ENCODE measurements at regions not wholly inside any gene's neighbourhood (a gene's known extent, or its start where the extent isn't known, plus 50 kb on each side); places are given as distances from the start of the nearest gene placed in this dataset.

DNA sequence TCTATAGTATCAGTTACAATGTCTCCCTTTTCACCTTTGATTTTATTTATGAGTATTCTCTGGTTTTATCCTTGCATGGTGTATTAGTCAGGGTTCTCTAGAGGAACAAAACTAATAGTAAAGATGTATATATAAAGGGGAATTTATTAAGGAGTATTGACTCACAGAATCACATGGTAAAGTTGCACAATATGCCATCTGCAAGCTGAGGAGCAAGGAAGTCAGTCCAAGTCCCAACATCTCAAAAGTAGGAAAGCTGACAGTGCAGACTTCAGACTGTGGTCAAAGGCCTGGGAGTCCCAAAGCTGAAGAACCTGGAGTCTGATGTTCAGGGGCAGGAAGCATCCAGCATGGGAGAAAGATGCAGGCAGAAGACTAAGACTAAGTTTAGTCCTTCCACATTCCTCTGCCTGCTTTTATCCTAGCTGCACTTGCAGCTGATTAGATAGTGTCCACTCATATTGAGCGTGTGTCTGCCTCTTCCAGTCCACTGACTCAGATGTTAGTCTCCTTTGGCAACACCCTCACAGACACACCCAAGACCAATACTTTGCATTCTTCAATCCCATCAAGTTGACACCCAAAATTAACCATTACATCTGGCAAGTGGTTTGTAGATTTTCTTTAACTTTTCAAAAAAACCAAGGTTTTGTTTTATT lies 308.0 kb upstream of the LMO3 start:
- no peaks in the 10 kb centered on the region for H3K36me3 Mint-ChIP-seq
- POLR2A ChIA-PET = no interaction called here

DNA sequence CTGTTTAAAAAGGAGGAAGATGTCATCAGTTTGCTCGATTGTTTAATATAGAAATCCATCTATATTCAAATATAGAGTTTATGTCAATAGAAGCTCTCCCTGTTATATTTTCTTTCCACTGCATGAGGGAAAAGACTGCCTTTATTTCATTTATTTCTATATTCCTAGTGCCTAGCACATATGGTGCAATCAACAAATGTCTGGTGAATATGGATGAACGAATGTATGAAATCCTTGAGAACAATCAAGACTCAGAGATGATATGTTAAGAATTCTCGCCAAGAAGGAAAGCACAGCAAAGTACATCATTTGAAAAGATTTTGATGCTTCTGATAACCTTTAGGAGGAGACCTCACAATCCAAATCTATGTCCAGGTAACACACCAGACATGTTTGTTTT lies 296.0 kb upstream of the LMO3 start:
- DNase-seq = no peak
- H3K4me1 Mint-ChIP-seq = no peaks in the 10 kb centered on the region
- ATAC-seq (ENCODE audit: low read depth) = no peak
- POLR2A ChIA-PET = no interaction called here
- H3K27me3 Mint-ChIP-seq = no peaks in the 10 kb centered on the region
- H3K4me3 Mint-ChIP-seq = no peak overlapping the region
- H3K9me3 Mint-ChIP-seq = peaks cover 12% of the 10 kb centered on the region
- H3K36me3 Mint-ChIP-seq = no peaks in the 10 kb centered on the region
- no peak overlapping the region for H3K27ac Mint-ChIP-seq

More for the DNA sequence above, 308.0 kb upstream of the LMO3 start:
- peaks cover 9% of the 10 kb centered on the region for H3K9me3 Mint-ChIP-seq
- H3K4me1 Mint-ChIP-seq = no peaks in the 10 kb centered on the region
- ATAC-seq (ENCODE audit: low read depth) (no peak), DNase-seq (no peak)
- no peaks in the 10 kb centered on the region for H3K27me3 Mint-ChIP-seq
- H3K4me3 Mint-ChIP-seq = no peak overlapping the region
- H3K27ac Mint-ChIP-seq = no peak overlapping the region

DNA sequence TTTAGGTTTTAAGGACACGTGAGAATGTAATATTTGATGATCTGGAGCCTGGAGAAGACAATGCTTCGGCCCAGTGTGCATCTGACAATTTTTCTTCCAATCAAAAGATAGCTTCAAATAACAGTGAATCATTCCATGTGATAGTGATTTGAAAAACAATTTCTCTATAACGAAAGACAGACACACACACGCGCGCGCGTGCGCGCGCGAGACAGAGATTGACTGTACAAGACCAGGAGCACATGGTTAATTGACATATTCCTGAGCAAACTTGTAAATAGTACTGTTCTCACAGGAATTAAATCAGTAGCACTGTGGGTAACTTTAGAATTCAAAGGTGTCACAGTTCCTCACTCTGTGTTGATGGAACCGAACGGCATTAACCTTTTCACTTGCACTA lies 287.5 kb upstream of the LMO3 start:
- no peak overlapping the region for H3K27ac Mint-ChIP-seq
- H3K36me3 Mint-ChIP-seq = no peaks in the 10 kb centered on the region
- H3K4me3 Mint-ChIP-seq = no peak overlapping the region

DNA sequence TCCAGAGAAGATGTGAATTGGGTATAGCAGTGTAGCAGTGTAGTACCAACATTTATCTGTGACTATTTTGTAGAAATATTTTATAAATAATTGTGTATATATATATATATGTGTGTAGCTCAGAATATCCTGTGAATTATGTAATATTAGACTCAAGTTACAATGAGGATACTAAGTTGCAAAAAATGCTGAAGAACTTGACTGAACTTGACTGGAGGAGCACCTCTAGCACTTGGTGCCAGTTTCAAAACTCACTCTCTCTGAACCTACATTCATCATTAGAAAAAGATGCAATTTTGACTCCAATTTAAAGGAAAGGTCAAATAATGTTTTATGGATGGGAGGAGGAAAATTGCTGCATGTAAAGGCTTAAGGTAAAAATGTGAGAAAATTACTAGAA lies 285.7 kb upstream of the LMO3 start:
- Mint-ChIP-seq H3K27ac (no peak overlapping the region), H3K27me3 (no peaks in the 10 kb centered on the region), H3K9me3 (peaks cover 4% of the 10 kb centered on the region), H3K4me1 (no peaks in the 10 kb centered on the region), H3K4me3 (no peak overlapping the region), H3K36me3 (no peaks in the 10 kb centered on the region)
- ATAC-seq (ENCODE audit: low read depth) = no peak
- POLR2A ChIA-PET = no interaction called here
- DNase-seq = no peak

More for the DNA sequence above, 287.5 kb upstream of the LMO3 start:
- DNase-seq = no peak
- peaks cover 4% of the 10 kb centered on the region for H3K9me3 Mint-ChIP-seq
- no peak for ATAC-seq (ENCODE audit: low read depth)
- no peaks in the 10 kb centered on the region for H3K27me3 Mint-ChIP-seq
- POLR2A ChIA-PET = no interaction called here
- H3K4me1 Mint-ChIP-seq = no peaks in the 10 kb centered on the region

DNA sequence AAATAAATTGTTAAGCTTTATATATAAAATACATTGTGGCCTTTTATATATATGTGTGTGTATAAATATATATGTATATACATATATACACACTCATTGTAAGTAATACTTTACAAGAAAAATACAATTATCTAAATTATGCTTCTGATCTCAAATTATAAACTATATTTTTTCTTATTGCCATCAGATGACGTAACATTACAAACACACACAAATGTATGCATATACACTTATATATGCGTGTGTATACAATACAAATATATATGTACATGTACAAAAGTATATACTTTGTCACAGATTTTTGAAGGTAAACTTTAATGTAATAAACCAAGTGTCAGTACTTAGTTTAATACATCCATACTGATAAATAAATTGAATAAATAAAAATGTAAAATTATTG lies 278.9 kb upstream of the LMO3 start:
- Mint-ChIP-seq H3K36me3 (no peaks in the 10 kb centered on the region), H3K4me3 (no peak overlapping the region), H3K4me1 (no peaks in the 10 kb centered on the region), H3K27ac (no peak overlapping the region), H3K9me3 (peaks cover 6% of the 10 kb centered on the region), H3K27me3 (no peaks in the 10 kb centered on the region)
- POLR2A ChIA-PET = no interaction called here
- DNase-seq (no peak), ATAC-seq (ENCODE audit: low read depth) (no peak)

DNA sequence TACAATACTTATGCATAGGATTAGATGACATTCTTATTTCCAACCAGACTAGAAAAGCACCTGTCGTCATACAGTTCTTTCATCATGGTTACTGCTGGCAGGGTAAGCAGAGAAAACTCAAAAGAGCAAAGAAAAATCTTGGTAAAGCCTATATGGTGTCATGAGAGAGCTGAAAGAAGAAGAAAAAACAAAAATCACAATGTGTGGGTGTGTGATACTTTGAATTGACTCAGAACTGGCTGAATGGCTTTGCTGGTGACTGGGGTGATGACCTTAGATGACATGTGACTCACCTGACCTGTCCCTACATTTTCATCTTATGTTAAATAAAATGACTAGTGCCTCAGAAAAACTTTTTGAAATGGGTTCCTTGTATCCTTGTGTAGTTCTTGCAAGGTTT lies 278.1 kb upstream of the LMO3 start:
- Mint-ChIP-seq H3K36me3 (no peaks in the 10 kb centered on the region), H3K27ac (no peak overlapping the region)
- no peak for ATAC-seq (ENCODE audit: low read depth)

DNA sequence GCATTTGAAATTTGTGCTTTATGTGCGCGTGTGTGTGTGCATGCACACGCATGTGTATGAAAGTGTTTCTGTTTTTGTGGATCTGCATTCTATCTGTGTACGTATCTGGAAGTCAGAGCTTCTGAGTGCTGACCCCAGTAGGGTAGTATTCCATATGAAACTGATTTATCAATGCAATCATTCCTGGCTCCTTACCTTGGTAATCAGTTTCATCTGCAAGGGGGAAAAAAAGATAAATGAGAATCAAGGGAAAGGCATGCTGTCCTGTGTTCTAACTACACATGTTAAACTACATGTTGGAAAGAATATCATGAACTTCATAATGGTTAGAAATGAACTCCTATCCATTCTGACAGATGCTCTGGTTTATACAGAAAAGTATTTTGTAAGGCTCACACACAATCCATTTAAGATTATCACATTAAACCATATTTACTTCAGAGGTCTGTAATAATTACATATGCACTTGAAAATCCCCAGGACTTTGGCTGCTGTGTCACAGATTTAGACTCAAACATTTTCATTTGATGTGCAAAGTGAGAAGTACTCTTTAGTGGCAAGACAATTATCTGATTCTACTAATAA lies 276.1 kb upstream of the LMO3 start:
- POLR2A ChIA-PET = no interaction called here
- Mint-ChIP-seq H3K4me3 (no peak overlapping the region), H3K27me3 (no peaks in the 10 kb centered on the region), H3K4me1 (no peaks in the 10 kb centered on the region), H3K36me3 (no peaks in the 10 kb centered on the region), H3K27ac (no peak overlapping the region), H3K9me3 (peaks cover 2% of the 10 kb centered on the region)
- DNase-seq = no peak
- no peak for ATAC-seq (ENCODE audit: low read depth)

More for the DNA sequence above, 278.1 kb upstream of the LMO3 start:
- POLR2A ChIA-PET = no interaction called here
- Mint-ChIP-seq H3K9me3 (peaks cover 6% of the 10 kb centered on the region), H3K27me3 (no peaks in the 10 kb centered on the region), H3K4me1 (no peaks in the 10 kb centered on the region), H3K4me3 (no peak overlapping the region)
- no peak for DNase-seq

DNA sequence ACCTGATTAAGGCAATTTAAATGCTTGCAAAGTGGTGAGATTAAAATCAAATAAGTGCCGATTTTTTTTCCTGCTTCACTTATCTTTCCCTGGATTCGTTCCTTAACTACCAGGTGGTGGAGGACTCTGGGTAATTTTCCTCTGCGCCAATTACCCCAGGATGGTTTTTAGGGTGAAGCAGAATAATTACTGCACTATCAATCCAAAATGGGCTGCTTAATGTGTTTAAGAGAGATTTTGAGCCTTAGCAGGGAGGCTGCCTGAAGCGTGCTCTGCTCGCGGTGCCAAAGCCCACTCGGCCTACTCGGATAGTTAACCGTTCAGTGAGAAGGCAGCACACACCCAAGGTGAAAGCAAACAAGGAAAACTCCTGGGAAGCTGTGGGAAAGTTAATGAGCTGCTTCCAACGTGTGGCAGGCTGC lies 274.9 kb upstream of the LMO3 start:
- DNase-seq = no peak
- POLR2A ChIA-PET = no interaction called here
- ATAC-seq (ENCODE audit: low read depth) = no peak
- H3K27me3 Mint-ChIP-seq = no peaks in the 10 kb centered on the region
- H3K27ac Mint-ChIP-seq = no peak overlapping the region
- H3K4me1 Mint-ChIP-seq = no peaks in the 10 kb centered on the region
- no peak overlapping the region for H3K4me3 Mint-ChIP-seq
- H3K36me3 Mint-ChIP-seq = no peaks in the 10 kb centered on the region
- H3K9me3 Mint-ChIP-seq = peaks cover 3% of the 10 kb centered on the region

DNA sequence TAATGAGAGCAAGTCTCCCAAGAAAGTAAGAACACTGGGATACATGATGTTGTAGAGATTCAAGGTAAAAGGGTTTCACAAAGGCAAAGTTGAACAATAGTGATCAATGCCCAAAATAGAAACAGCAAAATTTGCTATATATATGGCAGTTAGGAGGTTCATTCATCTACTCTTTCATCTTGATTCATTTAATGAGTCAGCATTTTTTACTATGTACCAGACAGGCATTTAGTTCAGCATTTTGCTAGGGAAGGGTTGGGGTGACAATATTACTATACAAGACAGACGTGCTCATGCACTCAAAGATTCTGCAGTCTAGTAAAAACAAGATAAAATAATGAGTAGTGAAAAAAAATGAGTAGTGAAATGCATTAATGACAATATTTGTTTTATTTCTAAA lies 264.9 kb upstream of the LMO3 start:
- H3K36me3 Mint-ChIP-seq = no peaks in the 10 kb centered on the region
- H3K4me1 Mint-ChIP-seq = no peaks in the 10 kb centered on the region
- DNase-seq (no peak), ATAC-seq (ENCODE audit: low read depth) (no peak)
- no peak overlapping the region for H3K27ac Mint-ChIP-seq
- no peaks in the 10 kb centered on the region for H3K27me3 Mint-ChIP-seq
- peaks cover 6% of the 10 kb centered on the region for H3K9me3 Mint-ChIP-seq
- POLR2A ChIA-PET = no interaction called here
- H3K4me3 Mint-ChIP-seq = no peak overlapping the region

DNA sequence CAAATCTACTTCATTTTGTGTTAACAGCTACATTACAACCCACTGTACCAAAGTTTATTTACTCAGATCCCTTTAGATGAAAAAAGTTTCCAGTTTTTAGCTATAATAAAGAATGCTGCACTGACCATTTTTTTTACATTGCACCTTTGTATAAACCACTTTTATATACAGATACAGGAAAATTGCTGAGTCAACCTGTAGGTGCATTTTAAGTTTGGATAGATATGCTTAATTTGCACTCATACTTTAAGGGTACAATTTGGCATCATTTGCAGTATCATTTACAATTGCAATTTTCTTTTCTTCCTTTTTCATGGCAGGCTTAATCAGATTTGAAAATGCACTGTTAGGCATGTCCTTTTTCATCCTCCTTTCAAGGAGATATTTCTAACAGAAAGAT lies 257.8 kb upstream of the LMO3 start:
- Mint-ChIP-seq H3K4me3 (no peak overlapping the region), H3K27me3 (no peaks in the 10 kb centered on the region), H3K9me3 (peaks cover 4% of the 10 kb centered on the region), H3K36me3 (no peaks in the 10 kb centered on the region), H3K4me1 (no peaks in the 10 kb centered on the region), H3K27ac (no peak overlapping the region)
- DNase-seq = no peak
- no peak for ATAC-seq (ENCODE audit: low read depth)
- POLR2A ChIA-PET = no interaction called here

DNA sequence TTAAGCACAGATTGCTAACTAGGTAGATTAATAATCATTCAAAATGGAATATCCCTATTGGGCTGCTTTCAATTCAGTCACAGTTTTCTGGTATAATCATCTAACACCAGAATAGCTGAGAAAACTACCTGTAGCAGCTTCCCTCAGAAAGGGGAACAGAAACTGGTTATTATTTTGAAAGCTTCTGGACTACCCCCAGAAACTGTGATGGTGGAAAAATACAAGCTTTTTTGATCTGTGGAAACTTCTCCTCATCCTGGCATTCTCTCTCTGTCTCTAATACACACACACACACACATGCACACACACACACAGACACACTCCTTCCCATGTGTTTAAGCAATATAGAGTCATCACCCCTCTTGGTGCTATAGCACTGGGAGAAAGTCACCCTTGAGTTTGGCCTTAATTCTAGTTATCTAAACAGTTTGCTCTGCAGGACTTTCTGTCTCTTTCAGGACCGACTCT lies 251.5 kb upstream of the LMO3 start:
- Mint-ChIP-seq H3K4me1 (no peaks in the 10 kb centered on the region), H3K27me3 (no peaks in the 10 kb centered on the region), H3K27ac (no peak overlapping the region), H3K4me3 (no peak overlapping the region), H3K9me3 (peaks cover 2% of the 10 kb centered on the region), H3K36me3 (no peaks in the 10 kb centered on the region)
- no peak for ATAC-seq (ENCODE audit: low read depth)
- POLR2A ChIA-PET = no interaction called here
- no peak for DNase-seq

DNA sequence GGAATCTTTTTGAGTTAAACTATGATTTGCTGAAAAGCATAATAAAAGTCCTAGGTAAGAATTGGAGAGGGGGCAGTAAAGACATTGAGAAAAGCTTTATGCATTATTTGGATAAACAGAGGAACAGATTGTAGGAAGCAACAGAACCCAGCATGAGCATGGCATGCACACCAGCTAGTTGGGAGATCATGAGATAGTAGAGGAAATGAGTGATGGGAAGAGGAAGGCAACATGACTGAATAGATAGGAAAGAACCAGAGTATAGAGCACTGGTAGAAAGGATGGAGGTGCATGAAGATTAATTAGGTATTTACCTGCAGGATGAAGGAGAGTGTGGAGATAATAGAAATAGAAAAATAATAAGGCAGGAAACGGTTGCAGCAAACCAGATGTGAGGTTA lies 248.5 kb upstream of the LMO3 start:
- Mint-ChIP-seq H3K4me1 (no peaks in the 10 kb centered on the region), H3K36me3 (no peaks in the 10 kb centered on the region), H3K4me3 (no peak overlapping the region), H3K27me3 (no peaks in the 10 kb centered on the region), H3K9me3 (peaks cover 2% of the 10 kb centered on the region), H3K27ac (no peak overlapping the region)
- POLR2A ChIA-PET = no interaction called here
- ATAC-seq (ENCODE audit: low read depth) (no peak), DNase-seq (no peak)

DNA sequence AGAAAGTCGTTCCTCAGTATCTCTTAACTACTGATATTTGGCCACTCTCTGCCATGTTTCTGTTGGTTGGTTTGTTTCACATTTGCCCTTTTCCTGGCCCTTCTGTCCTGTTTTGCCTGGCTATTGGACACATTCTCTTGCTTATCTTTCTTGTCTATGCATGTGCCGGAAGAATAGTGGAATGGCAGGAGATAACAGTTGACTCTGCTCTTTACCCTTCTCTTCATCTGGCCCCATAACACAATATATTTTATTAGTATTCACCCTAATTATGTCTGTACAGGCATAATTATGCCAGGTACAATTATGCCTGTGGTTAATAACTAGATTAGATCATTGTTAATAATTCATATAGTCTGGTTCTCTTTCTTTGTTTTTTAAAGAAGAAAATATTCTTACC lies 243.5 kb upstream of the LMO3 start:
- Mint-ChIP-seq H3K4me3 (no peak overlapping the region), H3K27ac (no peak overlapping the region), H3K4me1 (no peaks in the 10 kb centered on the region), H3K27me3 (no peaks in the 10 kb centered on the region), H3K9me3 (no peaks in the 10 kb centered on the region), H3K36me3 (no peaks in the 10 kb centered on the region)
- ATAC-seq (ENCODE audit: low read depth) (no peak), DNase-seq (no peak)
- POLR2A ChIA-PET = no interaction called here

DNA sequence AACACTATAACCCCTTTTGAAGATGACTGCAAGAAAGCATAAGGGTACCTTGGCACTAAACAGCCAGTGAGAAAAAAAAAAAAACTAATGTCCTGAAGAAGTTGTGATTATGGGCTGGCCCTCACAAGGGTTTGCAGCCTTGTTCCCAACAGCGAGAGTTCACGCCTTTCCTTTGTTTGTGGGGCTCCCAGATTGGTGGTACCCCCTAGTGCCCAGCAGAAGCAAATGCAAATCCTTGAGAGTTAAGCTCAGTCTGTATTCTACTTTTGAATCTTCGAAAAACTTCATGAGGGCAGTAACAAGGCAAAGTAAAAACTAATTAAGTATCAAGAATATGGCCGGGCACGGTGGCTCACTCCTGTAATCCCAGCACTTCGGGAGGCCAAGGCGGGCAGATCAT lies 238.9 kb upstream of the LMO3 start:
- H3K9me3 Mint-ChIP-seq = no peaks in the 10 kb centered on the region
- no peak for DNase-seq
- POLR2A ChIA-PET = no interaction called here
- H3K27me3 Mint-ChIP-seq = no peaks in the 10 kb centered on the region
- no peak for ATAC-seq (ENCODE audit: low read depth)
- H3K4me3 Mint-ChIP-seq = no peak overlapping the region
- no peaks in the 10 kb centered on the region for H3K4me1 Mint-ChIP-seq
- H3K36me3 Mint-ChIP-seq = no peaks in the 10 kb centered on the region
- no peak overlapping the region for H3K27ac Mint-ChIP-seq
